Upper lobe of left lung (tissue), 6 donors: ENCODE measurements at regions not wholly inside any gene's neighbourhood (a gene's known extent, or its start where the extent isn't known, plus 50 kb on each side); places are given as distances from the start of the nearest gene placed in this dataset.
A peak's percentile ranks its signal among the peaks of the same experiment; 100 is the strongest.

Source experiments
- ATAC-seq, 2 donors: fragments of 200-7000 bp; cut with Tn5 transposase; one replicate each; pipeline ENCODE4 v1.9.1; 2022; ENCODE audit warnings: mild to moderate bottlenecking in 2 of 2, moderate library complexity in 2 of 2; ENCODE audit not compliant: low FRiP score in 2 of 2
- DNase-seq, 2 donors: peaks; one replicate each; pipeline ENCODE4 v3.0.0-alpha.2; 2019 to 2020
- H3K27ac ChIP-seq, 4 donors: fragments of 200-600 bp; sonication (generic); one replicate each; pipeline ENCODE4 v1.5.1; 2016 to 2019
- H3K27me3 ChIP-seq, 4 donors: fragments of 200-600 bp; sonication (generic); one replicate each; pipeline ENCODE4 v1.5.1; 2017 to 2019
- H3K36me3 ChIP-seq, 4 donors: fragments of 200-600 bp; sonication (generic); one replicate each; pipeline ENCODE4 v1.5.1; 2016 to 2019
- H3K4me1 ChIP-seq, 4 donors: fragments of 200-600 bp; sonication (generic); one replicate each; pipeline ENCODE4 v1.5.1; 2018 to 2019
- H3K4me3 ChIP-seq, 4 donors: fragments of 200-600 bp; sonication (generic); one replicate each; pipeline ENCODE4 v1.5.1; 2017 to 2019; ENCODE audit warnings: mild to moderate bottlenecking in 2 of 4, moderate library complexity in 1 of 4
- H3K9me3 ChIP-seq, 4 donors: fragments of 200-600 bp; sonication (generic); one replicate each; pipeline ENCODE4 v1.5.1; 2018 to 2019
- CTCF ChIP-seq, 6 experiments: fragments of 450-650 bp in 4 of 6; fragments of 200-600 bp in 2 of 6; sonication (generic) in 2 of 6; IDR thresholded peaks; one replicate each; pipeline ENCODE4 v1.5.1; 2016 to 2019; ENCODE audit warnings: antibody characterized with exemption in 6 of 6
- EP300 ChIP-seq, 4 donors: sonication (generic); formaldehyde crosslinking; IDR thresholded peaks; one replicate each; pipeline ENCODE4 v1.5.1; 2017; ENCODE audit warnings: antibody characterized with exemption in 4 of 4, control low read depth in 2 of 4
- POLR2A ChIP-seq, 4 donors: fragments of 450-650 bp; IDR thresholded peaks; one replicate each; pipeline ENCODE4 v1.5.1; 2016 to 2017; ENCODE audit warnings: antibody characterized with exemption in 4 of 4, mild to moderate bottlenecking in 2 of 4
- POLR2AphosphoS5 ChIP-seq, 2 donors: sonication (generic); formaldehyde crosslinking; IDR thresholded peaks; one replicate each; pipeline ENCODE4 v1.5.1; 2017; ENCODE audit warnings: antibody characterized with exemption in 2 of 2
- WGBS, 2 donors: methylation state at CpG; one replicate each; pipeline ENCODE4 v1.1.5; 2017 to 2018; 5-methylcytosine and 5-hydroxymethylcytosine counted together
- donor health status: DM: no; HTN: no; CAD: no; lungs with moderate emphysema.
- donor health status: DM: no; HTN: yes; CAD: no; lungs with severe emphysema.

GRCh38 chr1:112850034-112850757 lies 105.8 kb downstream of the SLC16A1 start:
- peak in 1 of 2 donors; percentile 60 for DNase-seq
- WGBS, 2 donors: 38 to 80% methylated on average over 17 to 40 of the region's 40 CpGs
- peak overlapping the region in 3 of 4 donors; percentile 21 to 42 (median 25) for H3K4me3 ChIP-seq
- H3K36me3 ChIP-seq: no peaks in the 10 kb centered on the region
- H3K27me3 ChIP-seq: peaks cover 0 to 17% (median 7%) of the 10 kb centered on the region in 4 donors
- no peaks in the 10 kb centered on the region for H3K9me3 ChIP-seq
- TF ChIP-seq POLR2A (IDR thresholded peaks at IDR 0.05) (no peak), CTCF (IDR thresholded peaks at IDR 0.05) (no peak), EP300 (IDR thresholded peaks at IDR 0.05) (no peak), POLR2AphosphoS5 (IDR thresholded peaks at IDR 0.05) (no peak)
- H3K27ac ChIP-seq: no peak overlapping the region
- peaks cover 7 to 22% (median 15%) of the 10 kb centered on the region in 4 donors for H3K4me1 ChIP-seq
- peak in 1 of 2 donors; percentile 23 for ATAC-seq

DNA sequence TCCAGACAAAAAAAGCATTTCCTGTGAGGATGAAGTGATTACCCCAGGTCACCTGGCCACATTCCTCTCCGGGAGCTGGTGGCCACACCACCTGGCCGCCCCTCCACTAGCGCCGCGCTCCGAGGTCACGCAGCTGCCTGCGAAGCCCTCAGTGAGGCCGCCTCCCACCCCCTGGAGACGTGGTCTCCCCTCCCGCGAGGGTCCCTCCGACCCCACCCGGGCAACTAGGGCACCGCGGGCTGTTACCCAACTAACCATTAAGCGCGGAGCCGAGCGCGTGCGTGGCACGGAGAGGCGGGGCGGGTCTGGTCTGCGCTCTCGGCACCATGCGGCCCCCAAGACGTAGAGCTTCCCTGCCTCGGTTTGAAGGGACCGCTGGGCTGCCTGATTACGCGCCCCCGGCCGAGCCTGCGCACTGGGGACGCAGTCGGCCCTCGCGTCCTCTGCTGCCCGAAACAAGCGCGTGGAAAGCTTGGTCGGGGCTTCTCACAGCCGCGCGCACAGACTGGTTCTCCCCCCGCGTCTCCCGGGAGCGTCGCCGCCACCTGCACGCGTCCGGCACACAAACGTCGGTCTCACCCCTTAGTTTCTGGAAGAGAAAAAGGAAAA lies 106.5 kb downstream of the SLC16A1 start:
- no peaks in the 10 kb centered on the region for H3K36me3 ChIP-seq
- ATAC-seq (peak in 1 of 2 donors; percentile 56), DNase-seq (peak in 1 of 2 donors; percentile 85)
- H3K27me3 ChIP-seq: peaks cover 0 to 17% (median 7%) of the 10 kb centered on the region in 4 donors
- TF ChIP-seq EP300 (IDR thresholded peaks at IDR 0.05): no peak
- H3K9me3 ChIP-seq: no peaks in the 10 kb centered on the region
- no peak overlapping the region for H3K27ac ChIP-seq
- H3K4me3 ChIP-seq: peak overlapping the region in 3 of 4 donors; percentile 21 to 42 (median 25)
- 0 to 6% methylated on average over 2 to 30 of the region's 58 CpGs for WGBS, 2 donors
- peaks cover 7 to 16% (median 13%) of the 10 kb centered on the region in 4 donors for H3K4me1 ChIP-seq

- Histone ChIP-seq H3K36me3 (no peaks in the 10 kb centered on the region), H3K4me3 (no peak overlapping the region), H3K4me1 (peaks cover 0 to 13% (median 11%) of the 10 kb centered on the region in 4 donors), H3K27me3 (no peaks in the 10 kb centered on the region), H3K27ac (no peak overlapping the region), H3K9me3 (no peaks in the 10 kb centered on the region)
- TF ChIP-seq POLR2A (IDR thresholded peaks at IDR 0.05) (no peak), EP300 (IDR thresholded peaks at IDR 0.05) (no peak), POLR2AphosphoS5 (IDR thresholded peaks at IDR 0.05) (no peak), CTCF (IDR thresholded peaks at IDR 0.05) (no peak)
- WGBS, 2 donors: 62 to 66% methylated on average over 10 of the region's 10 CpGs
- peak in 1 of 2 donors; percentile 81 for ATAC-seq
- DNase-seq: no peak
Measured at GRCh38 chr1:112841825-112842224, 114.2 kb downstream of the SLC16A1 start.

DNA sequence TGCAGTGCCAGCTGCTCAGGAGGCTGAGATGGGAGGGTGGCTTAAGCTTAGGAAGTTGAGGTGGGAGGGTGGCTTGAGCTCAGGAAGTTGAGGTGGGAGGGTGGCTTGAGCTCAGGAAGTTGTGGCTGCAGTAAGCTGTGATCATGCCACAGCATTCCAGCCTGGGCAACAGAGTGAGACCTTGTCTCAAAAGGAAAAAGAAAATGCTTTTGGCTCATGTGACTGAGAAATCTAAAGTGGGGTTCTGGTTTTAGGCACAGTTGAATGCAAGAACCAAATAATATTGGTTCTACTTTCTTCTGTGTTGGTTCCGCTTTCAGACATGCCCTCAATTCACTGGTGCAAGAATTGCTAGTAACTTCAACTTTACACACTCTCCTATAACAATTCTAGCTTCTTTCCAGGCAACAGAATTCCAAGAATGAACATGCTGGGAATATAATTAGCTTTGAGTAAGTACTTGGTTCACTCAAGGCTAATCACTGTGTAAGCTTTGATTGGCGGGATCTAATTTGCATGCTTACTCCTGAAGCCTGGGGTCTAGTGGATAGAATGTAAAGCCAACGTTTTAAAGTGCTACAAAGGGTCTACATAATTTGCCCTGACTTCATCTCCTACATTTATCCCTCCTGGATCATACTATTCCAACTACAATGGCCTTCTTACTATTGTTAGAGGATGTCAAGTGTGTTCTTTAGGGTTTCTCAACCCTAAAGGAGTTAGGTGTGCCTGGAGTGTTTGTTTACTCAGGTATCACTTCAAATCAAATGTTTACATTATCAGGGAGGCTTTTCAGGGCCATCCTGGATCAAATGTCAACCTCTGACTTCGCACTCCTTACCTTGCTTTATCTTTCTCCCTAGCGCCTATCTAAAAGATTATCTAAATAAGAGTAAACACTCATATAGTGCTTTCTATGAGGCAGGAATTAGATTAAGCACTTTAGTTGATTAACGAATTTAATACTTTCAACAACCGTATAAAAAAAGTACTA lies 115.1 kb downstream of the SLC16A1 start:
- Histone ChIP-seq H3K36me3 (no peaks in the 10 kb centered on the region), H3K27me3 (no peaks in the 10 kb centered on the region), H3K4me1 (peaks cover 0 to 13% (median 11%) of the 10 kb centered on the region in 4 donors), H3K4me3 (no peak overlapping the region), H3K27ac (no peak overlapping the region), H3K9me3 (no peaks in the 10 kb centered on the region)
- no peak for TF ChIP-seq POLR2A (IDR thresholded peaks at IDR 0.05)
- TF ChIP-seq EP300 (IDR thresholded peaks at IDR 0.05): no peak
- TF ChIP-seq POLR2AphosphoS5 (IDR thresholded peaks at IDR 0.05): no peak
- no peak for TF ChIP-seq CTCF (IDR thresholded peaks at IDR 0.05)
- WGBS, 2 donors: 50 to 53% methylated on average over 7 of the region's 7 CpGs
- peak in 1 of 2 donors; percentile 47 for ATAC-seq
- DNase-seq: no peak

DNA sequence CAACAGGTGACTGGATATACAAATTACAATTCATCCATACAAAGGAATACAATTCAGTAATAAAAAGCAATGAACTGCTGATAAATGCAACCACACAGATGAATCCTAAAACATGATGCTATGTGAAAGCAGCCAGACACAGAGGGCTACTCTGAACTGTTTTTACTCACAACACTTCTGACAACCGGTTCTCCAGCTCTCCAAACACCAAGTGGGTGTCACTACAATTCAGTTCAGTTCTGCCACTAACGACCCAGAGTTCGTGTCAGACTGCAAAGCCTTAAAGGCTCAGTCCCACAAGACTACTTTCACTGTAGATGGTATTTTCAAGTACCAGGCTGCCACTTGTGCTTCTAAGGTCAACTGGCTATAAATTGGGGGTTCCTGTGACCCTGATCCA lies 119.4 kb downstream of the SLC16A1 start:
- no peak overlapping the region for H3K27ac ChIP-seq
- DNase-seq: no peak
- H3K4me1 ChIP-seq: peaks cover 0 to 13% (median 11%) of the 10 kb centered on the region in 4 donors
- H3K27me3 ChIP-seq: no peaks in the 10 kb centered on the region
- no peak for ATAC-seq
- H3K9me3 ChIP-seq: no peaks in the 10 kb centered on the region
- no peaks in the 10 kb centered on the region for H3K36me3 ChIP-seq
- H3K4me3 ChIP-seq: no peak overlapping the region
- TF ChIP-seq CTCF (IDR thresholded peaks at IDR 0.05): no peak
- TF ChIP-seq POLR2A (IDR thresholded peaks at IDR 0.05): no peak
- TF ChIP-seq EP300 (IDR thresholded peaks at IDR 0.05): no peak
- TF ChIP-seq POLR2AphosphoS5 (IDR thresholded peaks at IDR 0.05): no peak
- 27 to 29% methylated on average over 3 of the region's 3 CpGs for WGBS, 2 donors
